Adrenal gland (tissue), 9 donors: ENCODE measurements at regions not wholly inside any gene's neighbourhood (a gene's known extent, or its start where the extent isn't known, plus 50 kb on each side); places are given as distances from the start of the nearest gene placed in this dataset.
"Not testable (repeated sequence)": the region's sequence is repeated elsewhere in the genome, so short reads cannot be mapped to it uniquely, and the experiment has no call there.

ENCODE experiments used
- DNase-seq, 7 donors: peaks; one replicate each; pipeline ENCODE4 v3.0.0-alpha.2; 2019 to 2020
- H3K27ac ChIP-seq, 5 donors: fragments of 200-600 bp; sonication (generic) in 4 of 5; 1 replicate in 3 of 5; 2 replicates in 2 of 5; pipeline versions ENCODE4 v1.5.1 to v1.8.0; 2016 to 2020; ENCODE audit warnings: mild to moderate bottlenecking in 1 of 5
- H3K27me3 ChIP-seq: fragments of 200-600 bp; 2 replicates; pipeline ENCODE4 v1.8.0; 2021
- H3K36me3 ChIP-seq, 2 donors: fragments of 200-600 bp; replicated peaks in 1 of 2; 1 replicate in 1 of 2; 2 replicates in 1 of 2; pipeline versions ENCODE4 v1.5.1 to v1.8.0; 2018 to 2022
- H3K4me1 ChIP-seq, 2 donors: fragments of 200-600 bp; replicated peaks in 1 of 2; 1 replicate in 1 of 2; 2 replicates in 1 of 2; pipeline versions ENCODE4 v1.5.1 to v1.8.0; 2018 to 2021
- H3K4me3 ChIP-seq, 4 donors: fragments of 200-600 bp; sonication (generic) in 3 of 4; one replicate each; pipeline ENCODE4 v1.5.1; 2016 to 2018
- H3K9me3 ChIP-seq, 3 donors: fragments of 200-600 bp; sonication (generic) in 1 of 3; replicated peaks in 1 of 3; 1 replicate in 2 of 3; 2 replicates in 1 of 3; pipeline versions ENCODE4 v1.5.1 to v1.8.0; 2016 to 2021
- CTCF ChIP-seq, 6 experiments: fragments of 450-650 bp in 4 of 6; fragments of 200-600 bp in 2 of 6; sonication (generic) in 1 of 6; IDR thresholded peaks; 1 replicate in 5 of 6; 2 replicates in 1 of 6; pipeline versions ENCODE4 v1.5.1 to v1.8.0; 2016 to 2021; ENCODE audit warnings: antibody characterized with exemption in 6 of 6, mild to moderate bottlenecking in 2 of 6, moderate library complexity in 1 of 6
- POLR2A ChIP-seq, 2 donors: fragments of 450-650 bp; IDR thresholded peaks; one replicate each; pipeline ENCODE4 v1.6.1; 2017; ENCODE audit warnings: antibody characterized with exemption in 2 of 2, mild to moderate bottlenecking in 2 of 2, moderate library complexity in 1 of 2
- WGBS, 4 donors: extraction: QIAGEN DNeasy Blood & Tissue Kit in 2 of 4; methylation state at CpG; one replicate each; pipeline versions ENCODE4 v1.1.5 to v1.1.7; 2013 to 2017; 5-methylcytosine and 5-hydroxymethylcytosine counted together
- intact Hi-C, 2 donors: fragments of 100-400 bp; cut with DNase I; formaldehyde crosslinking; loops; one replicate each; pipeline versions ENCODE4 v1.14.1 to v1.15.0; 2022 to 2023
- donor health status: healthy with polysubstance abuse.
- donor health status: Bipolar disorder and iron deficiency.
- donor health status: DM: yes; HTN: yes; CAD: no.
- donor health status: DM: no; HTN: no; CAD: no.
- donor health status: DM: no; HTN: no; CAD: no.

GRCh38 chr4:66736606-66737005 is 808.7 kb downstream of the CENPC start:
- H3K36me3 ChIP-seq = no peaks in the 10 kb centered on the region
- H3K4me1 ChIP-seq = no peaks in the 10 kb centered on the region
- intact Hi-C loops = no loop called here
- no peaks in the 10 kb centered on the region for H3K27me3 ChIP-seq
- no peak for DNase-seq
- WGBS, 4 donors = 74 to 83% (median 78%) methylated on average over 3 of the region's 3 CpGs
- no peaks in the 10 kb centered on the region for H3K9me3 ChIP-seq
- no peak overlapping the region for H3K27ac ChIP-seq
- TF ChIP-seq CTCF (IDR thresholded peaks at IDR 0.05) (no peak), POLR2A (IDR thresholded peaks at IDR 0.05) (no peak)
- H3K4me3 ChIP-seq = no peak overlapping the region

GRCh38 chr4:66728280-66728679 is 817.0 kb downstream of the CENPC start:
- no peak for TF ChIP-seq CTCF (IDR thresholded peaks at IDR 0.05)
- no peak for TF ChIP-seq POLR2A (IDR thresholded peaks at IDR 0.05)
- intact Hi-C loops = no loop called here
- whole genome bisulfite sequencing, 4 donors = 35 to 66% (median 44%) methylated on average over 1 to 2 of the region's 2 CpGs

GRCh38 chr4:66712301-66712921 is 832.9 kb downstream of the CENPC start:
- H3K4me3 ChIP-seq, intact Hi-C loops, H3K9me3 ChIP-seq, H3K4me1 ChIP-seq, DNase-seq, H3K27ac ChIP-seq, H3K27me3 ChIP-seq, H3K36me3 ChIP-seq: not testable (repeated sequence)
- 91 to 94% (median 92%) methylated on average over 5 to 30 of the region's 30 CpGs for WGBS, 4 donors

More at GRCh38 chr4:66728280-66728679, 817.0 kb downstream of the CENPC start:
- DNase-seq = no peak
- no peak overlapping the region for H3K27ac ChIP-seq
- H3K4me3 ChIP-seq = no peak overlapping the region
- H3K4me1 ChIP-seq = no peaks in the 10 kb centered on the region
- no peaks in the 10 kb centered on the region for H3K36me3 ChIP-seq
- H3K27me3 ChIP-seq = no peaks in the 10 kb centered on the region
- no peaks in the 10 kb centered on the region for H3K9me3 ChIP-seq

- no peak for TF ChIP-seq CTCF (IDR thresholded peaks at IDR 0.05)
- no peak for TF ChIP-seq POLR2A (IDR thresholded peaks at IDR 0.05)
- WGBS, 4 donors = 80 to 96% (median 85%) methylated on average over 2 of the region's 2 CpGs
- no peak for DNase-seq
- no peak overlapping the region for H3K4me3 ChIP-seq
- H3K4me1 ChIP-seq = no peaks in the 10 kb centered on the region
- no peaks in the 10 kb centered on the region for H3K9me3 ChIP-seq
- intact Hi-C loops = no loop called here
- no peaks in the 10 kb centered on the region for H3K36me3 ChIP-seq
- H3K27me3 ChIP-seq = no peaks in the 10 kb centered on the region
- H3K27ac ChIP-seq = no peak overlapping the region
Measured at GRCh38 chr4:66704243-66704642, 841.1 kb downstream of the CENPC start.

GRCh38 chr4:66694739-66695138 is 850.6 kb downstream of the CENPC start:
- H3K36me3 ChIP-seq = no peaks in the 10 kb centered on the region
- intact Hi-C loops = no loop called here
- no peaks in the 10 kb centered on the region for H3K4me1 ChIP-seq
- H3K27ac ChIP-seq = no peak overlapping the region
- H3K9me3 ChIP-seq = no peaks in the 10 kb centered on the region
- DNase-seq = no peak
- no peaks in the 10 kb centered on the region for H3K27me3 ChIP-seq
- WGBS, 4 donors = 73 to 83% (median 80%) methylated on average over 3 of the region's 3 CpGs
- H3K4me3 ChIP-seq = no peak overlapping the region
- no peak for TF ChIP-seq POLR2A (IDR thresholded peaks at IDR 0.05)
- no peak for TF ChIP-seq CTCF (IDR thresholded peaks at IDR 0.05)
